ENCODE measurements at regions not wholly inside any gene's neighbourhood (a gene's known extent, or its start where the extent isn't known, plus 50 kb on each side); places are given as distances from the start of the nearest gene placed in this dataset.

- no peak for FAIRE-seq
These were observed 306.2 kb downstream of the MATN1 start for GRCh38 chr1:30417001-30417700.

DNA sequence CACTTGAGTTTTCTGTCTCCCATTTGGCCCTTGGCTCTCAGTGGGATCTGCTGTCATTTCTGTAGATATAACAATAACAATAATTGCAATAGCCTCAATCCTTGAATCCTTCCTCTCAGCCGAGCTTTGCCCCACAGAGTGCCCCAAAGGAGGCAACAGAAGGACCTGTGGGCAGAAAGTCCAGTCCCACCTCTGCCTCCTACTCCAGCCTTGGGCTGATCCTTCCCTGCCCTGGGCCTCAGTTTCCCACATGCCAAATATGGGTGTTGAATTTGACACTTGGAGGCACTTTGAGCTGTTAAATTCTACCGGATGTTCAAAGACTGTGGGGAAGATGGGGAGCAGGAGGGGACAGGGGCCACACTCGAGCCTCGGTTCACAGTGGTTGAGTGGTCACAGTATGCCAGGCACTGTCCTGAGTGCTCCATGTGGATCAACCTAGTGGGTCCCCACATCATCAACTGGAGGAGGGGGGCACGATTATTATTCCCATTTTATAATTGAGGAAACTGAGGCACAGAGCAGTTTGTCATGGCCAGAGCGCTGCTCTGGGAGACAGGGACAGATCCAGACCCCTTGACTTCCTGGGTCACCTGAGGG, 307.1 kb downstream of the MATN1 start:
- no peak for FAIRE-seq

GRCh38 chr1:30415171-30415940, 308.0 kb downstream of the MATN1 start:
- no peak for FAIRE-seq

DNA sequence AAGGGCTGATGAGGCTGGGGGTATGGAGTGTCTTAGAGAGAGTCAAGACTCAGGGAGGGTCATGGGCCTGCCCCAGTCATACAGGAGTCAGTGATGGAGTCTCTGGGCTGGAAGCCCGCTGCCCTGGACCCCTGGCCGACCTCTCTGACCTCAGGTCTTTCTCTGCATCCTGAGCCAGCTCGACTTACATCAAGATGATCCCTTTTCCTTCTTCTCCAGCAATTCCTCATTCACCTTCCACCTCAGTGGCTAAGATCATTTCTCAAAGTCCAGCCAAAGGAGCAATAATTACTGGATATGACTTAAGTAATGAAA, 308.6 kb downstream of the MATN1 start:
- no peak for FAIRE-seq

DNA sequence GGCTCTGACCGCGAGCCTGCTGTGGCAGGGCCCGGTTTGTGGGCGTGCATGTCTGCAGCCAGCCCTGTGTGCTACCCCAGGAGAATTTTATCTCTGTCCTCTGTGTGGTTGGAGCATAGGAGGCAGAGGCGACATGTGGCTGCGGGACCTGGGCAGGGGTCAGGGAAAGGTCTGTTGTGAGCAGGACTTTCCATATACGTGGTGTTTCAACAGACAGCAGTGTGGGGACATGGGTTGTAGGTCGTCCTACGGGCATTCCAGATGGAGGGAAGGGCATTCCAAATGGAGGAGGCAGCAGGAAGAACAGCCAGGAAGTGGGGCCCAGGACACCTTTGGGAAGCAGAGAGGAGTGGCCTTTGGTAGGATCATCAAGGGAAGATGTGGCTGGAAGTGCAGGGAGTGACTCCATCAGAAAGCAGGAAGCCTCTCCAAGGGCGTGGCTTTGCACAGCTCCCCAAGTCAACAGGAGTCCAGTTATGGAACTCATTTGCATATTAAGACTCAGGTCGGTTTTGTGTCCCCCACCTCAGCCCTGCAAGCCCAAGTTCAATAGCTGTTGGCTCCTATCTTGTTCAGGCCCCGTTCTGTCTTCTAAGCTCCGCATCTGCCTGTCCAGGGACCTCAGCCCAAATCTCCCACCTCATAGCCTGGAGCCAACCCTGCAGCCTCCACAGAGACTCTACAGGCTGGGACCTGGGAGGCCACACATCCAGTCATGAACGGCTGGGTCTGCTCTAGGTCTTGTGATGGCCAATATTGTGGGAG, 309.1 kb downstream of the MATN1 start:
- no peak for FAIRE-seq

- no peak for FAIRE-seq
These were observed 309.8 kb downstream of the MATN1 start for GRCh38 chr1:30413606-30414005.

- FAIRE-seq = no peak
These were observed 310.3 kb downstream of the MATN1 start for GRCh38 chr1:30413111-30413440.

GRCh38 chr1:30412241-30413110, 310.9 kb downstream of the MATN1 start:
- FAIRE-seq = no peak

- FAIRE-seq = no peak
These were observed 312.2 kb downstream of the MATN1 start for GRCh38 chr1:30411206-30411605.

GRCh38 chr1:30410153-30410851, 313.1 kb downstream of the MATN1 start:
- no peak for FAIRE-seq

DNA sequence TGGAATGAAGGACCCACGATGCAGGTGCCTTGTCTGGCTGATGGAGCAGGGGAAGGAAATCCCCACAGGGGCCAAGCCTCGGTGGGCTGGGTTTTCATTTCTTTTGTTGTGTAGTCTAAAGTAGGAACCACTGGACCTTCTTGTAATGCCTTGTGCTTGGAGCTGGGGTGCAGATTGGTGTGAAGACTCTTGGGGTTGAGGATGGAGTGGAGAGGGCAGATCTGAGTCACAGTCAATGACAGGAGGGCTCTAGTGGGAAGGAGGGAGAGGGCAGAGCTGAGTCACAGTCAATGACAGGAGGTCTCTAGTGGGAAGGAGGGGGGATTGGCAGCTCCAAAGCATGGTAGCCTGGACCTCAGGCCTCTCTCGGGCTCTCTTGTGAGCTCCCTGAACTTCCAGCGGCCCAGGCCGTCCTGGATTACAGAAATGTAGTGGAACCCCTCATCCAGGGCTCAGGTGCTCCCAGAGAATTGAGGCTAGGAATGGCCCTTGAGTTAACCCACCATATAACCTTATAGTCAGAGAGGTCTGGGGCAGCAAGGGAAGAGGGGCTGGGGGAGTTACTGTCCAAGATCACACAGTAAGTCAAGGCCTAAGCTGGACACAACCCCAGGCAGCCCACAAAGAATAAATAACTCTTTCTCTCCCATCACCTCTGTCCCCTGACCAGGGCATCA, 313.8 kb downstream of the MATN1 start:
- no peak for FAIRE-seq

GRCh38 chr1:30407865-30408580, 315.4 kb downstream of the MATN1 start:
- FAIRE-seq = no peak

DNA sequence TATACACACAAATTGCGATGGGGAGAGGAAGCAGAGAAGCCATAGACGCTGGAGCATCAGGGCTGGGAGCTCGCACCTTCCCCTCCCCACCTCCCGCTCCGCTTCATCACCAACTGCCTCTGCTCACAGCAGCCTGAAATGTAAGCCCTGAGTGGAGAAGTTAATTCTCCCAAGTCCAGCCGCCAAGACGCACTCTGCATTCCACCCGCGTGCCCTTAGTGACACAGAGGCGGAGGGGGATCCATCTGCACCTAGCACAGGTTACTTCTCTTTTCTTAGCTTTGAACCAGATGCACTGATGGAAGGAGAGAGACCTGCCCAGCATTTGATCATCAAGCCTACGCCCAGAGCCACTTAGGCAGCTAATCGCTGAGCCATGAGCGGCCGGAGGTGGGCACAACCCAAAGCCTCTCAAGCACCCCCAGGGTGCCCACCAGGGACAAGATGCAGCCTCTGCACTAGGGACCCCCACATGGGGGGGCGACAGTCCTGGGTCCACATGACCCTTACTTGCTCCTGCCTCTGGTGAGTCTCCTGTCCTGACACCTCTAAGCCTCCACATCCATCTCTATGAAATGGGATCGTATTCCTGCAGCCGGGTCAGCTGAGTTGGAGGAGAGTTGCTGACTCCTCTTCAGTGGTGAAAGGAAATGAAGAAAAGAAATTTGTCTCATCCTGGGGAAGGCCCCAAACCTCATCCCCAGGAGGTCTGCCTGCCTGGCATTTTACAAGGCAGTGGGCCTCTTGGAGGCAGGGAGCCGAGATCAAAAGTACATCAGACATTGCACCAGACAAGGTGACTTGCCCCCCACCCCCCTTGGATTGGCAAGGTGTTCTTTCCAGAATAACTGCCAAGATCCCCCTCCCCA, 316.2 kb downstream of the MATN1 start:
- no peak for FAIRE-seq

DNA sequence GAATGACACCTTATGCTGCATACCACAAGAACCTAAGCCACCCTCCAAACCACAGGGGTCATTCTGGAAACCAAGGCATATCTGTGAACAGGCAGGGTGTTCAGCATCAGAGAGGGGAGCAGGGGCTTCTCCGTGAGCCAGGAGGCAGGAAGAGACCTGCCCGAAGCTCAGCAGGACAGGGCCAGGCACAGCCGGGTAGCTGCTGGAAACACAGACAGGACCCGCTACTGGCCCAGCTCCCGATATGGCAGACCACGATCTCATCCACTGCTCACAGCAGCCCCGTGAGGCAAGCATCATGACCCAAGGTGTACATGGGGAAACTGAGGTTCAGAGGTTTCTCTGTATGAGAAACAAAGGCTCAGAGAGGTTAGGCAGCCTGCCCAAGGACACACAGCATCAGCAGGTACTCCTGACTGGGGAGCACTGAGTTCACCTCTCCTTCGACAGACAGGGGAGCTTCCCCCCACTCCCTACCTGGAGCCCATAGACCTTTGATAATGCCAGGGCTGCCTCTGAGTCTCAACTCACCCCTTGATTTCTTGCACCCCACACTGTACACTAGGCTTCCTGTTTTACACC, 317.7 kb downstream of the MATN1 start:
- no peak for FAIRE-seq

- no peak for FAIRE-seq
These were observed 318.3 kb downstream of the MATN1 start for GRCh38 chr1:30405081-30405480.

- FAIRE-seq = no peak
These were observed 319.0 kb downstream of the MATN1 start for GRCh38 chr1:30404341-30404740.

- no peak for FAIRE-seq
These were observed 319.7 kb downstream of the MATN1 start for GRCh38 chr1:30403726-30404125.

- no peak for FAIRE-seq
These were observed 320.2 kb downstream of the MATN1 start for GRCh38 chr1:30403061-30403645.

DNA sequence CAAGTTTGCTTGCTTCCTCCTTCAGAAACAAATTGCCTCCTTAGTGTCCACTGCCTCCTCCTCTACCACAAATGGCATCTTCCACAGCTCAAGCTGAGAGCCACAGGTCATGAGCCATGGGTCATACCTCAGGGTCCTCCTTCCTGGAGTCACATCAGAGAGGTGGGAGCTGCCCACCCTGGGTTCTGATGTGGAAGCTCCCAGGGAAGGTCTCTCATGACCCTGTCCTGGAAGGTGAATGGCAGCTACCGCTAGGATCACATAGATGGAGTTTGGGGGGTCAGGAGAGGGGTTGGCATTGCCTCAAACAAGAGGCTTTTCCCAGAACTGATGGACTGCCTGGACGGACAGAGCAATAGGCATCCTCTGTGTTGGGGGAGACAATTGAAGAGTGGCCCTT, 321.4 kb downstream of the MATN1 start:
- FAIRE-seq = no peak

All from TTC549 (cell line).